ENCODE measurements at regions not wholly inside any gene's neighbourhood (a gene's known extent, or its start where the extent isn't known, plus 50 kb on each side); places are given as distances from the start of the nearest gene placed in this dataset.

DNA sequence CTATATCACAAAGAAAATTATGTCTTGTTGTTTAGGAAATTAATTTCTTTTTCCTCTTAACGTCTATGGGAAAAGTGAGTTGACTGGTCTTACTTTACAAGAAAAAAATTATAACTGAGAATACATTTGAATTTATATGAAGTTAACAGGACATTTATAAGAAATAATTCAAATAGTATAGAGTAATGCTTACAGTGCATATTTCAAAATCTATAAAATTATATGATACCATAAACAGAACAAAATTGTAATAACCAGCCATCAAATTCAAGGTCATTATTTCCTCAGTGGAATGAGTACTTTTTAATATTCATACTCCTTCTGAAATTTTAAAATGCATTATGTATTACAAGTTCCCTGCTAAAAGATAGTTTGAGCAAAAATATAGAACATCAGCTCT is 884.5 kb downstream of the TECRL start:
- TF ChIP-seq, protein P1, sequence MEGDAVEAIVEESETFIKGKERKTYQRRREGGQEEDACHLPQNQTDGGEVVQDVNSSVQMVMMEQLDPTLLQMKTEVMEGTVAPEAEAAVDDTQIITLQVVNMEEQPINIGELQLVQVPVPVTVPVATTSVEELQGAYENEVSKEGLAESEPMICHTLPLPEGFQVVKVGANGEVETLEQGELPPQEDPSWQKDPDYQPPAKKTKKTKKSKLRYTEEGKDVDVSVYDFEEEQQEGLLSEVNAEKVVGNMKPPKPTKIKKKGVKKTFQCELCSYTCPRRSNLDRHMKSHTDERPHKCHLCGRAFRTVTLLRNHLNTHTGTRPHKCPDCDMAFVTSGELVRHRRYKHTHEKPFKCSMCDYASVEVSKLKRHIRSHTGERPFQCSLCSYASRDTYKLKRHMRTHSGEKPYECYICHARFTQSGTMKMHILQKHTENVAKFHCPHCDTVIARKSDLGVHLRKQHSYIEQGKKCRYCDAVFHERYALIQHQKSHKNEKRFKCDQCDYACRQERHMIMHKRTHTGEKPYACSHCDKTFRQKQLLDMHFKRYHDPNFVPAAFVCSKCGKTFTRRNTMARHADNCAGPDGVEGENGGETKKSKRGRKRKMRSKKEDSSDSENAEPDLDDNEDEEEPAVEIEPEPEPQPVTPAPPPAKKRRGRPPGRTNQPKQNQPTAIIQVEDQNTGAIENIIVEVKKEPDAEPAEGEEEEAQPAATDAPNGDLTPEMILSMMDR (IDR thresholded peaks at IDR 0.05), result no peak
- TF ChIP-seq EP300 (IDR thresholded peaks at IDR 0.05) (no peak), POLR2AphosphoS5 (IDR thresholded peaks at IDR 0.05) (no peak), POLR2A (IDR thresholded peaks at IDR 0.05) (no peak)
